DMS153 treated with DMSO at 0.1 percent for 48 hours (cell line): ENCODE measurements at regions not wholly inside any gene's neighbourhood (a gene's known extent, or its start where the extent isn't known, plus 50 kb on each side); places are given as distances from the start of the nearest gene placed in this dataset.

ENCODE experiments used
- DNase-seq: peaks from one replicate; lab custom pipeline; 2025; ENCODE audit not compliant: unreplicated experiment; lab: John Stamatoyannopoulos, UW

DNA sequence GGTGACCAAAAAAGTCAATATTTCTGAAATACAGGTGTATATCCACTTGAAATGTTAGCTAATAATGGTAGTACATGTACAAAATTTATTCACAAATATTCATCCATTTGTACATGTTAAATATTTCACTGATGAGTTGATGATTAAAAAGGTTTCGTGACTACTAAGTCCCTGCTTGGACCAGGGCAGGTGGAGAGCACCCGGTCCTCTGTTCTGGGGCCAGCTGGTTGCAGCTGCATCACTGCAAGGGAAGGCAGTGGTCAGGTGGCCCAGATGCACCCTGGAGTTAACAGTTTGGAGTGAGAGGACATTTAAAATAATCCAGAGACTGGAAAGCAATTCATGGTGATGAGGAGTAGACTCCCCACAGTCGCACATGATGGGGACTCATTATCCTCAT is 141.2 kb downstream of the ZBTB18 start:
- no peak for DNase-seq

DNA sequence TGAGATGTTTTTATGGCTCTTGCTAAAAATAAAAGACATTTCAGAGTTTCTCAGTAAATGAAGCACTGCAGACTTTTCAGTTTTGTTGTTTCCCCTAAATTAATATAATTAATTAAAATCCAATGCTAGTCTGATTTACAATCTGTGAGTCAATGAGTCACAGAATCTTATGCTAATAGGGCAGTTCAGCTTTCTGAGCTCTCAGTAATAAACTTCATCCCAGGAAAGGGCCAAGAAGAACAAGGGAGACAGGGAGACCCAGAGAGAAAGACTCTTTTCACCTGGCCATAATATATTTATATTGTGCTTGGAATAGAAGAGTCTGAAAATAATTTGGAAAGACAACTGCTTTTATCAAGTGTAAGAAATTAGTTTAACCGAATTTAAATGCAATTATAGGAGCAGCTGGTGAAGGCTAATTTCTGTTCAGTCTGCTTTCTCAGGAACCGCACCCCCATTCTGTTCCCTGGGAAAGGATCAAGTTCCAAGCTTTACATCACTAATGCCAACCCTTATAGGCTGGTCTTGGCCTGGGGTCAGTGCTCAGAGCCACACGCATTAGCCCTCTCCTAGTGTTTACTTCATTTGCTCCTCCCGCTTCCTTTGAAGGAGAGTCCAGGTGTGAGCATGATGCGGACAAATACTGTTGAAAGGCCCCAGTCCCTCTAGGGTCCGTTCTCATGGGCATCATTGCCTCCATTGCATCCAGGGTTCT is 145.6 kb downstream of the ZBTB18 start:
- DNase-seq, result no peak

DNA sequence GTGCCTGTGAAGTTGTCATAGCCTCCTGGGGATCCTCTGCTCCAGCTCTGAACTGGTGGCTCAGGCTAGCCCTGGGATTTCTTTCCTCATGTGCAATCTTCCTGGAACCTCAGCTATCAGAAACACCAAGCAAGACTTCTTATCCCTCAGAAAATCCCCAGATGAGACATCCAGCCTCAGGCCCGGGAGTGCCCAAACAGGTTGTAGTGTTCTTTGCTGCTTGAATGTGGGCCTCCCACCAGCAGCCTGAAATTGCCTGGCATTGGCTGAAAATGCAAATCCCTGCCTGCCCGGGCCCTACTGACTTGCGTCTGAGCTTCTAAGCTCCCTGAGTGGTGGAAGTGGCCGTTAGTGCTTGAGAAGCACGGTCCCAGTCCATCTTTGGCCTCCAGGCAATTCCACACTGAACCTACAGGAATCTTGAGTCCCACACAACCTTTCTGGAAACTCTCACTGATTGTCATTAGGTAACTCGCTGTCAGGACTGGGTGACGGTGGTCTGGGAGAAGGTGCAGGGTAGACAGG is 146.8 kb downstream of the ZBTB18 start:
- no peak for DNase-seq

DNA sequence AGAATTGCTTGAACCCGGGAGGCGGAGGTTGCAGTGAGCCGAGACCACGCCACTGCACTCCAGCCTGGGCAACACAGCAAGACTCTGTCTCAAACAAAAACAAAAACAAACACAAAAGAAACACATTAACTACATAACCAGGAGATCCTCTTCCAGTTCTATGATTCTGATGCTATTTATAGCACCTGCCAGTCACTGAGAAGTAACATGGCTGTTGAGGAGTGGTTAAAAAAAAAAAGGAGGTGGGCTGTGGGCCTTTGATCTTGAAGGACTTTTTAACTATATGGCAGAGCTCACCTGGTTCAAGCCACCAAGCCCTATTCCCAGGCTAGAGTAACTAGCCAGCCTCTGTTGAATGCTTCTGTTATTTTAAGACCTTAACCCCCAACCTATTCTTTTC is 148.8 kb downstream of the ZBTB18 start:
- DNase-seq, result no peak

DNA sequence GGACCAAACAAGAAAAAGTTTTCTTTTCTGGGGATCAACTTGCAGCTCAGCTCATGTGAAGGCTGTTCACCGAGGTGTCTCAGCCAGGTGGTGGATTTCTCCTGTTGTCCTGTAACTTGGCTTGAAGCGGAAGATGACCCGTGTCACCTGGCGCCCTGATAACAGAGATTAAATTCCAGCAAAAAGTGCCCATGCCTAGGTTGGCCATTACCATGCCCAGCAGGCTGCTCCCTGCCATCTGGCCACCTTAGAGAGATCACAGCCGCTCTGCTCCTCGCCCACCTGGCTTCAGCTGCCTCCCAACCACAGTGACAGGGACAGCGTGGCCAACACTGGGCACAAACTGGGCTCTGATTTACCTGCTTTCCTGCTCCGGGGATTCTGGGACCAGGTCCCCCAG is 149.5 kb downstream of the ZBTB18 start:
- DNase-seq, result no peak

- no peak for DNase-seq
These were observed 150.7 kb downstream of the ZBTB18 start for GRCh38 chr1:244201750-244202149.

GRCh38 chr1:244204004-244204403 is 152.9 kb downstream of the ZBTB18 start:
- DNase-seq, result no peak

DNA sequence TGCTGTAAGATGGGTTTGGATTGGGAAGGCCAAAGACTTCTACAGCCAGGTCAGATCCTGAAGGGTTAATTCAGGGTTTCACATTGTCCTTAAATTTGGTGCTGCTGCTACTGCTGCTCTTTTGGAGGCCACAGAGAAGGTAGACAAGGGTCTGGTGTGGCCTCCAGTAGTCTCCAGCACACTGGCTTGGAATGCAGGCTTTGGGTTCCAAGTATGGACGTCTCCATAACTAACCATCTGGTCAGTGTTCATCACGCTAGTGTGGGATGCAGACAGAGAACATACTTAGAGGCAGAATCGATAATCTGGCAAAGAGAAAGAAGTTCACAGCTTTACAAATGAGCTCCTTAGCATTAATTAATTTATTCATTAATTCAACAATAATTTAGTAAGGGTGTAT is 154.1 kb downstream of the ZBTB18 start:
- DNase-seq, result no peak

DNA sequence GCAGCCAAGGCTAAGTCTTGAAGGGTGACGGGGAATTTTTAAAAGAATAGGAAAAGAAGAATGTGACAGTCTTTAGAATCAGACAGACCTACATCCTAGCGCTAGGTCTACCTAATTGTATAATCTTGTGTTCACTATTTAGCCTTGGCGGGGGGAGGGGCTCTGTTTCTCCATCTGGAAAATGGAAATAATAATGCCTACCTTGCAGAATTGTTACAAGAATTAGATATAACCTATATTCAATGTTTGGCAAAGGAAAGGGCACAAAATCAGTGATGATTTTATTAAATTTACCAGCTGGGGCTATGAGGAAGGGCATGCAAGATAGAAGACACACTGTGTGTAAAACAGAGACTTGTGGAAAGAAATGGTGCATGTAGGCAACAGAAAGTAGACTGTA is 154.8 kb downstream of the ZBTB18 start:
- no peak for DNase-seq

DNA sequence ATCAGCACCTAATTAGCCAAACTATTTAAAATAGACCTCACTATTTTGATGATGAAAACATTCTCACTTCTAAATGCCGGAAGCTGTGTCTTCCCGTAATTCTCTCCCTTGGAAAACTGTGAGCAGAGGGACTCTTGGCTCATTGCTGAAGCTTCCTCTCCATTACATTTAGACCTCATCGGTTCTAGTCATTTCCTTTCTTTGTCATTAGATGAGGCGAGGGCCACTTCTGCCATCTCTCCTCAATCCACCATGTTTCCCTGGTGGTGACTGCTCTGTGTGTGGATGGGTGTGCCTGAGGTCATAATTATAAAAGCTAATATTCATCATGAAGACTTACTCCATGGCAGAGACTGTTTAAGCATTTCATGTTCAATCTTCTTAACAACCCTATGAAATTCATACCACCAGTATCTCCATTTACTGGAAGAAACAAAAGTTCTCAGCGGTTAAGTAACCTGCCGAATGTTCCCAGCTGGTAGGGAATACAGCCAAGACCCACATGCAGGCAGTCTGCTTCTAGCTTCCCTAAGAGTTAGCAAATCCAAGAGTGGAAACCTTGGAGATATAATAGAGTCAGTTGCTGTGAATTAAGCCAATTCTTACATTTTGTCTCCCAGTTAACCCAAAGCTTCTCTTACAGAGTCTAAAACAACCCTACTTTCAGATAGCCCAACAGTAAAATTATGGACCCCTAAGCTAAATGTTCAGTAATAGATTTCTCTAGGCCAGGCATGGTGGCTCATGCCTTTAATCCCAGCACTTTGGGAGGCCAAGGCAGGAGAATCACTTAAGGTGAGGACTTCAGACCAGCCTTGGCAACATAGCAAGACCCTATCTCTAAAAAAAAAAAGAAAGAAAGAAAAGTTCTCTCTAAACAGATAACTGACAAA is 156.2 kb downstream of the ZBTB18 start:
- DNase-seq, result no peak

DNA sequence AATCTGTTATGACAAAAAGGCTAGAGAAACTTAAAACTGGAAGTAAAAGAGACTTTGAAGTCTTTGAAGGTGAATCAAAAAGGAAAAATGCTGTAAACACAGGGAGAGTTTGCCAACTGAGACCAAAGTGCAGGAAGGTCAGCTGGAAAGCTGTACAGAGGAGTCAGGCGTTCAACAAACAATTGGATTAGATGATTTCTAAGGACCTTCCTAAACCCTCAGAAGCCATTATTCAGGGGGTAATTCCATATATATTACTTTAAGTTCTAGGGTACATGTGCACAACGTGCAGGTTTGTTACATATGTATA is 156.8 kb downstream of the ZBTB18 start:
- DNase-seq, result no peak

DNA sequence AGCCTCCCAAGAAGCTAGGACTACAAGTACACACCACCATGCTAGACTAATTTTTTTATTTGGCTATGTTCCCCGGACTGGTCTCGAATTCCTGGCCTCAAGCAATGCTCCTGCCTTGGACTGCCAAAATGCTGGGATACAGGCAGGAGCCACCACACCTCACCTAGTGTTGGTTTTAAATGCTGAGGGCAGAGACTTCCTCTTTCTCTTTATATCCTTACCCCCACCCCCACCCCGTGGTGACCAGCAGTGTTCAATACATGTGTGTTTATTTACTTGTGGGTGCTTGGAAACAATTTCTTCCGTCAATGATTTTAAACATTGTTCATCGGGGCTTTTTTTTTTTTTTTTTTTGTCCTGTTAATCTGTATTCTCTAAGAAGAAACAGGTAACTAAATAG is 158.9 kb downstream of the ZBTB18 start:
- DNase-seq, result no peak

DNA sequence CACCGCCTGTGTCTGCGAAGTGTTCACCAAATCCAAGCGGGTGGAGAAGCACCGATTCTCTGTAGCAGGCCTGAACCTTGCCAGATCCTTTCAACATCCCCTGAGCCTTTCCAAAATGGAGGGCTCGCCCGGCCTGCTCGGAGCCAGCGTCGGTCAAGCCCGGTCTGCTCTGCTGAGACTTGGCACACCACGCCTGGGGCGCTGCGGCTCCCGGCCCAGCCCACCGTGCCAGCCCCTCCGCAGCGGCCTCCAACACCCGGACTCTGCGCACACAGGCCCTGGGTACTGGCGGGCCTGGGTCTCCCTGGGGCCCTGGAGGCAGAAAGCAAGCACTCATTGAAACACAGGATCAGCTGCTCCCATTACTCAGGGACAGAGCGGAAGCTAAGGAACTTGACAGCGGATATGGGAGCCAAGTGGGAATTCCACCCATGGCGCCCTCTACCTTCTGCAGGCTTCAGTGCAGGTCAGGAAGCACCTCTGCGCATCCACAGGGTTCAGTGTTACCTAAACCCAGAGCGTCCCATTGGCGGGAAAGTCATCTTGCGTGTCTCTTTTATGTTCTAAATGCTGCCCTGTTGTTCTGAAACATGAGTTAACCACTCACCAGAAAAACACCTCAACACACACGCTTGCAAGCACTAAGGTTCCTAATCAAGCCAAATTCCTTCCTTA is 159.9 kb downstream of the ZBTB18 start:
- no peak for DNase-seq

GRCh38 chr1:244211559-244211944 is 160.5 kb downstream of the ZBTB18 start:
- no peak for DNase-seq

GRCh38 chr1:244212219-244212618 is 161.1 kb downstream of the ZBTB18 start:
- DNase-seq, result no peak

- no peak for DNase-seq
These were observed 161.9 kb downstream of the ZBTB18 start for GRCh38 chr1:244212797-244213475.

GRCh38 chr1:244214009-244214967 is 163.2 kb downstream of the ZBTB18 start:
- DNase-seq, result no peak

DNA sequence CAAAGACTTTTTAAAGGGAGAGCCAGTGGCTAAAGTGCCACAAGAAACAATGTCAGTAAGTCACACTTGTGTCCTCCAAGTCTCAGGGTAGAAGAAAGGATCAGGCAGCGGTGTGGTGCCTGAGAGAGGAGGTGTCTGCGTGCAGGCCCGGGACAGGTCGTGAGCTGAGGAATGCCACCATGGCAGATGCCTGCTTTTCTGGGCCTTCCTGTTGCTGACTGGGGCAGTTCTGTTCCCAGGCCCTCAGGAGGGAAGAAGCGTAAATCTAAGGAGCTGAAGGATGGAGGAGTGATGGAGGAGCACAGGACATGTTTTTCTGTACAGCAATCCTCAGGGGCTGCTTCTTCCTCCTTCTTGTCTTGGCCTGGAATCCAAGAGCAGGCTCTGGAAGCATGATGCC is 165.8 kb downstream of the ZBTB18 start:
- DNase-seq, result no peak

- DNase-seq, result no peak
These were observed 166.6 kb downstream of the ZBTB18 start for GRCh38 chr1:244217711-244218110.

DNA sequence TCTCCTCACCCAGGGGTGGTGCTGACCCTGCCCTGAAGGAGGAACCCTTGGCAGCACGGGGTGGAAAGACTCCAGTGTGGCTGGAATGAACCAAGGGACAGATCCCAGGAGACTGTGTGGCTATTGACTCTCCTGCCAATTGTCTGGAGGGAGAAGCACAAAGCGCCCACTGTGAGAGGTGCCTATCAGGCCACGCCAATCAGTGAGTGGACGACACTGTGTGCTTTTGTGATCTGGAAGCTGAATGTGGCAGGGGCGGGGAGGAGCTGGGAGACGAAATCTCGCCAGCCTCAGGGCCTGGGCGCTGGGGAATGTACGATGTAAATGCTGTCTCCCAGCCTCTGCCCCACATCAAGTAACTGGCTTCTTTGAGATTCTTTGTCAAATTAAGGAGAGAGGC is 167.1 kb downstream of the ZBTB18 start:
- DNase-seq, result no peak
